ENCODE measurements at regions not wholly inside any gene's neighbourhood (a gene's known extent, or its start where the extent isn't known, plus 50 kb on each side); places are given as distances from the start of the nearest gene placed in this dataset.
A peak's percentile ranks its signal among the peaks of the same experiment; 100 is the strongest.
"Not testable (repeated sequence)": the region's sequence is repeated elsewhere in the genome, so short reads cannot be mapped to it uniquely, and the experiment has no call there.

DNA sequence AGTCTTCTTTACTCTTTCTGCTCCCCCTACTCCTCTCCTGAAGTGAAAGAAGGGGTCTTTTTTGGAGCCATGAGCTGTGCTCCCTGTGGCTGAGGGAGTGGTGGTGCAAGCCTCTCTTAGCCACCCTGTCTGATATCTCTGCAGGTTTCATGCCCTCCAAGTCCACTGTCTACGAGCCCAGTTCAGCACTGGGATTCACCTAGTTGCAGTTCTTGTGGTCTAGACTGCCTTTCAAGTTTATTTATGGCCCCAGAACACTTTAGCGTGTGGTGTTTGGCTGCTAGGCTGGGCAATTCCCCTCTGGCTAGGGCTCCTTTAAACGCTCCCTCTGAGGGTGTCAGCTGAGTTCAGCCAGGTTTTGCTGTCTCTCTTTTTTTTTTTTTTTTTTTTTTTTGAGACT, 908.6 kb downstream of the TRHDE start:
- DNase-seq (ENCODE audit: low read depth in 2 of 3, low spot score in 2 of 3): no peak

DNA sequence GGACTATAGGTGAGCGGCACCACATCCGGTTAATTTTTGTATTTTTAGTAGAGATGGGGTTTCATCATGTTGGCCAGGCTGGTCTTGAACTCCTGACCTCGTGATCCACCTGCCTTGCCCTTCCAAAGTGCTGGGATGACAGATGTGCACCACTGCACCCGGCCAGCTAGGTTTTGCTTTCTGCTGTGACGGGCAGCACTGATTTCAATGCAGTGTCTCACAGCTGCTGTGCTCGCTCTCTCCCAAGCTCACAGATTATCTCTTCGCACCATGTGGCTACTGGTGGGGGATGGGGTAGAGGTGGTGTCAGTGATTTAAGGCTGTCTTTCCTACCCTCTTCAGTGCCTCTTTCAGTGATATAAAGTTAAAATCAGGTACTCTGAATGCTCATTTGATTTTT, 909.1 kb downstream of the TRHDE start:
- no peak for DNase-seq (ENCODE audit: low read depth in 2 of 3, low spot score in 2 of 3)

DNA sequence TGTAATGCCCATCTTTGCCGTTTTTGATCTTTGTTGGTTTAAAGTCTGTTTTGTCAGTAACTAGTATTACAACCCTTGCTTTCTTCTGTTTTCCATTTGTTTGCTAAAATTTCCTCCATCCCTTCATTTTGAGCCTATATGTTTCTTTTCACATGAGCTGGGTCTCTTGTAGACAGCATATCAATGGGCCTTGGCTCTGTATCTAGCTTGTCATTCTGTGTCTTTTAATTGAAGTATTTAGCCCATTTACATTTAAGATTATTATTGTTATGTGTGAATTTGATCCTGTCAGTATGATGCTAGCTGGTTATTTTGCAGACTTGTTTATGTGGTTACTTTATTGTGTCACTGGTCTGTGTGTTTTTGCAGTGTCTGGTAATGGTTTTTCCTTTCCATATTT, 913.2 kb downstream of the TRHDE start:
- DNase-seq (ENCODE audit: low read depth in 2 of 3, low spot score in 2 of 3): no peak

DNA sequence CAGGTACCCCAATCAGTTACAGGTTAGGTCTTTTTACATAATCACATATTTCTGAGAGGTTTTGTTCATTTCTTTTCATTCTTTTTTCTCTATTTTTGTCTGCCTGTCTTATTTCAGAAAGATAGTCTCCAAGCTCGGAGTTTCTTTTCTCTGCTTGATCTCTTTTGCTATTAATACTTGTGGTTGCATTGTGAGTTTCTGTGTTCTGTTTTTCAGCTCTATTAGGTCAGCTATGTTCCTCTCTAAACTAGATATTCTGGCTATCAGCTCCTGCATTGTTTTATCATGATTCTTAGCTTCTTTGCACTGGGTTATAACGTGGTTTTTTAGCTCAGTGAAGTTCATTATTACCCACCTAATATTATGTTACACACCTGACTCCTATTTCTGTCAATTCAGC, 914.1 kb downstream of the TRHDE start:
- no peak for DNase-seq (ENCODE audit: low read depth in 2 of 3, low spot score in 2 of 3)

DNA sequence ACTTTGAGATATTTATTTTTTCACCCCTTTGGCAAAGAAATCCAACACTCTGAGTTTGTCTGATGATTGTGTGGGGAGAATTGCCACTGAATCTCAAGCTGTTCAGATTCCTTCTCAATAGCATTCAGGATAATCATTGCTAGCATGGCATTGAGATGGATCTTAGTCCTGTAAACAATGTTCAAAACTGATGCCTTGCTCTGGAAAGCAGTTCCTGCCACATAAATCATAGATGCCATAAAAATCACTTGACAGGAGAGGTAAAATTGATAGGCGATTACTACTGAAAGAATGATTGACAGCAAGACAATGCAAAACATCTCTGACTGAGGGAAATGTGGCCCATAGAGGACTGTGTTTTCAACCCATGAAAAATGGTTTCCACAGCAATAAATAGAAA, 915.6 kb downstream of the TRHDE start:
- DNase-seq (ENCODE audit: low read depth in 2 of 3, low spot score in 2 of 3): no peak

DNA sequence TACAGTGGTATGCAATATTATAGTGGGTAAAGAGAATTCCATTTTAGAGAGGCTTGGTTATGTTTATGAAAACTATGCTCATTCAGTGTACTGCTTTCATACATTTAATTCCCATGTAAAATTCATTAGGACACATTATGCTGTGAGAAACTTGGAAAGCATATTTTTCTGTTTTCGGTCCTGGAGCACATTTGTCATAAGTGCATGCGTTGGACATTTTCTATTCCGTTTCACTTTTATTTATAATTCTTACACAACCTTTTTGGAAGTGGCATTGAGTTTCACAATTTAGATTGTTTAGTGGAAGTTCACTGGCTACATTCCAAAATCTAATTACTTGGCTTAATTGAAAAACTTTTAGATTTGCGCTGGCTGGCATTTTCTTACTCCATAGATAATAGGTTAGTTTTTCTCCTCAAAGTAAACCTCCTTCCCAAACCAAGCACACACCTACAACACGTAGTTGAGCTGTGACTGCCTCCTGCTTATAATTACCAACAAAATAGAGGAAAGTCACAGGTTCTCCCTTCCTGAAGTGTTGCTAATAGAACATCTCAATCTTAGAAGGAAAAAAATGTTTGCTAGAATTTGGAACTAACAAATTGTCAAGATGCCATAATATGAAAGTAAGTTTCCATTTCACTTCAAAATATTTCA, 938.5 kb downstream of the TRHDE start:
- no peak for DNase-seq (ENCODE audit: low read depth in 2 of 3, low spot score in 2 of 3)

DNA sequence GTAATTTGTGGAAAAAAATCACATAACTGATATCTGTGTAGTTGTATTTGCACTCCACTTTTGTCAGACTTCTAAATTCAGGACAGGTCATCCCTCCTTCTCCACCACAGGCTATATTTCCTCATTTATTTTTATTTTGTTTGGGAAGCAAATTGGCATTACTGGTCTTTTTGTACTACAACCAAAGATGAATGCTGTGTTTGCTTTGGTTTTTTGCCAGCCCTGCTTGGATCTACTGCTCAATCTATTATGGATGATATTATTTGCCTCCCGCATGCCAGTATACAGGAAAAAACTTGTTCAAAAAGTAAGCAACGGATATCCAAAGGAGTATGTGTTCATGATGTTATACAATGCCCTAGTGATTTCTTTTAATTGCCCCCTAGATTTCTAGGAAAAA, 948.8 kb downstream of the TRHDE start:
- no peak for DNase-seq (ENCODE audit: low read depth in 2 of 3, low spot score in 2 of 3)

DNA sequence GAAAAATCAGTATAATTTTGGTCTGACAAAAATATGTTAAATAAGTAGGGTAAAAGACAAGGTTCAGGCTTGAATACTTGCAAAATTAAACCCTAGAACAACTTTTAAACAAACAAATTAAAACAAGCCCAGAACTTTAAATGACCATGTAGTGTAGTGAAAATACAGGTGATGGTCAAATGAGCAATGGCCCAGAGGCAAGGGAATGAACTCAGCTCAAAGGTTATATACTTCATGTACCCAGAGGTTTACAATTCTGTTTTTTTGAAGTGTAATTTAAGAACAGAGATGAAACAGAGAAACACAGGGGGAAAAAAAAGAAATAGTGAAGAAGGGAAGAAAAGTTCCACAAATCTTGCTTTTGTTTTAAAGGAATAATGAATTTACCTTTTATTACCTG, 949.2 kb downstream of the TRHDE start:
- DNase-seq (ENCODE audit: low read depth in 2 of 3, low spot score in 2 of 3): no peak

DNA sequence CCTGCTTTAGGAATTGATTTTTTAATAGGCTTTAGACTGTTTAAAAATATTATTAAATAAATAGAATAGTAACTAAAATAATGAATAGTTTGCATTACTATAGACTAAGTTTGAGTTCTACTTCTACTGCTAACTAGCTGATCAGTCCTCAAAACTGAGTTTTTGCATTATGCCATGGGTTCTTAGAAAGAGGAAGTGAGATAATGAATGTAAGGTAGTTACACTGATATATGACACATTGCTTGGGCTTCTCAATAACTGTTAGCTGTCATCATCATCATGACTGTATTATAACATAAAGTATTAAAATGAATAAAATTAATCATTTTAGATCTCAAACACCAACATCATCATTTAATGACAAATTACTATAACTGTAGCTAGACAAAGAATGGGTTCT, 949.7 kb downstream of the TRHDE start:
- DNase-seq (ENCODE audit: low read depth in 2 of 3, low spot score in 2 of 3): no peak

DNA sequence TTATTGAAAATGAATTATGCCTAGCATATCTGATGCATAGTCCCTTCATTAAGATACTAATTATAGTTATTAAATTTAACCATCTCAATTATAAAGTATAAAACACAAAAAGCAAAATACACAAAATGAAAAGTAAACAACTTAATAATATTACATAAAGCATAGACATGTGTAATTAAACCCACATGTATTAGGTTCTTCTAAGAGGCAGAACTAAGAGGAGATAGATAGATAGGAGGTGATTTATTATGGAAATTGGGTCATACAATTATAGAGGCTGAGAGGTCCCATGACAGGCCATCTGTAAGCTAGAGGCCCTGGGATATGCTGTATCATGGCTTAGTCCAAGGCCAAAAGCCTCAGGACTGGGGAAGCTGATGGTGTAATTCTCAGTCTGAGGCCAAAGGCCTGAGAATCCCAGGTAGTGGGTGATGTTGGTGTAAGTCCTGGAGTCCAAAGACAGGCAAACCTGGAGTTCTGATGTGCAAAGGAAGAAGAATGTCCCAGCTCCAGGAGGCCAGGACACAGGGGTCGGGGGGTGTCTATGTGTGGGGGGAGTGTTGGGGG, 953.3 kb downstream of the TRHDE start:
- no peak for DNase-seq (ENCODE audit: low read depth in 2 of 3, low spot score in 2 of 3)

DNA sequence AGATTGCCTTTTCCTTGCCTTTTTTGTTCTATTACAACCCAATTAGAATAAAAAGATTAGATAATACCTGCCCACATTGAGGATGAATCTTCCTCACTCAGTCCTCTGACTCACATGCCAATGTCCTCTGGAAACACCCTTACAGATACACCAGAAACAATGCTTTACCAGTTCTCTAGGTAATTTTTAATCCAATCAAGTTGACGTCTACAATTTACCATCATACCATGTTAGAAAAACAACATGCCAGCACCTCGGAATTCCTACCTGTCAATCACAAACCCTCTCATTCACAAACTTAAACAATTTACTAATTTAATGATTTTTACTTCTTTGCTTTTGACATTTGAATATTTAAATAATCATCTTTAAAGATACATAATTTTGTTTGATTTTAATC, 953.8 kb downstream of the TRHDE start:
- DNase-seq (ENCODE audit: low read depth in 2 of 3, low spot score in 2 of 3): no peak

DNA sequence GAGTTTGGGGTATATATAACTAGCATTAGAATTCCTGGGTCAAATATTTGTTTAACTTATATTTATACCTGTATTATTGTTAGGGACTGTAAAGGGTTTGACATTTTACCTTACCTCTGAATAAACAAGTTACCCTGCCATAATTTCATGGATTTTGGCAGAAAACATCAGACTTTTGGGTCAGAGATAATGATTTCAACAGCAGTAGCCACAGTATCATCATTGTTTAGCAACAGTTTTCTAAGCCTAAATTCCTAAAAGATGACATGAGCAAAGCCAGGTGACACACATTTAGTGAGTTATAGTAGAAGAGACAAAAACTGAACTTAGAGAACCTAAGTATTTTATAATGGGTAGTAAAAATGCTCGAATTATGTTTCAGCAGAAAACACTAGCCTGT, 954.4 kb downstream of the TRHDE start:
- no peak for DNase-seq (ENCODE audit: low read depth in 2 of 3, low spot score in 2 of 3)

DNA sequence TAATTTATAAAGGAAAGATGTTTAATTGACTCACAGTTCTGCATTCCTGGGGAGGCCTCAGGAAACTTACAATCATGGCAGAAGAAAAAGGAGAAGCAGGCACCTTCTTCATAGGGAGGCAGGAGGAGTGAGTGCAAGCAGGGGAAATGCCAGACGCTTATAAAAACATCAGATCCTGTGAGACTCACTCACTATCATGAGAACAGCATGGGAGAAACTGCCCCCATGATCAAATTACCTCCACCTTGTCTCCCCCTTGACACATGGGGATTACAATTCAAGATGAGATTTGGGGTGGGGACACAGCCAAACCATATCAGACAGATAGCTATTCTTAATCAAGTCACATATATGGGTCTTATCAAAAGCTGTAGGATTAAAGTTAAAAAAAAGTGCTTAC, 956.7 kb downstream of the TRHDE start:
- not testable (repeated sequence) for DNase-seq (ENCODE audit: low read depth in 2 of 3, low spot score in 2 of 3)

DNA sequence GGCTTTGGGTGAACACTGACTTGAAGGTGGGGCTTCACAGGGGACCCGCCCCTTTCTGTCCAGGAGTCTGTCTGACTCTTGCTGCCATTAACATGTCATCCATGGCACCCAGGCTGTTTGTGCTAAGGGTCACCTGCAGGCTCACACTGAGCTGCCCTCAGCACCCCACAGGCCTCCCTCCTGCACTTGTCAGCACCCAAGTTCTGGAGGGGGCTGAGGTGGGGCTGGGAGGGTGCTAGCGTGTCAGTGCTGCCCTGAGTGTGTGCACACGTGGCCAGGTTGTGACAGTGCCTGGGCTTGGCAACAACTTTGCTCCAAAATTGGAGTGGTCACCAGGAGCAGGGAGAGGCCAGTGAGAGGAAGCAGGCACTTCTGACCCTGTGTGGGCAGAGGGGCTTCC, 963.2 kb downstream of the TRHDE start:
- DNase-seq (ENCODE audit: low read depth in 2 of 3, low spot score in 2 of 3): no peak

DNA sequence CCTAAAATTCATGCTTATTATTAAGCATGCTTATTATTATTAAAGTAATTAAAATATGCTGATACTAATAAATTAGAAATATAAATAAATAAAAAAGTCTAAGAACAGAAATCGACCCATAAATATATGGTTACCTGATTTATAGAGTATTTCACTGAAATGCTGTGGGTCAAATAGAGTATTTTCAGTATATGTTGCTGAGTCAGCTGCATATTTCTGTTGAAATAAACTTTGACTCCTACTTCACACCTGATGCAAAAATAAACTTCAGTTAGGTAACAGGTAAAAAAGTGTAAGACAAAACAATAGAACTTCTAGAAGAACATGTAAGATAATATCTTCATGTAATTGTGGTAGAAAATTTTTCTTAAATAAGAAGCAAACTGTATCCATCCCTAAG, 967.9 kb downstream of the TRHDE start:
- no peak for DNase-seq (ENCODE audit: low read depth in 2 of 3, low spot score in 2 of 3)

DNA sequence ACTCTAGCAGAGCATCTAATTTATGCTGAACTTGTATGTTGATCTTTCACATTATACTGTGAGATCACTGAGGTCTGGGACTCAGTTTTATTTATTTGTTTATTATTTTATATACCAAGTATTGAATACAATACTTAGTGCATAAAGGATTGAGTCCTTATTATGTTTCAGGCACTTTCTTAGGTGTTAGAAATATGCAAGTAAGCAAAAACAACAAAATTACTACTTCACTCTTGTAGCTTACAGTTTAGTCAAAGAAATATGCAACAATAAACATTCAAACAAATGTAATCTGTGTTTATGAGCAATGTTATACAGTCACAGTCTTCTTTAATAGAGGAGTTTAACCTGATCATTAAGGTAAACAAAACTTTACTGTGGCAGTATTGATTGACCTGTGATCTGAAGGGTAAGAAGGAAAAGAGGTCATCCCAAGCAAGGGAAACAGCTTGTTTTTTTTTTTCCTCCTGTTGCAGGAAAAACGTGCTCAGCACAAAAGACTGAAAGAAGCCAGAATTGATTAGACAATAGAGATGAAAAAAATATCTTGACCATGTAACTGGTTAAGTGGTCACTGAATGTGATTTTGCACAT, 990.7 kb downstream of the TRHDE start:
- DNase-seq (ENCODE audit: low read depth in 2 of 3, low spot score in 2 of 3): no peak

DNA sequence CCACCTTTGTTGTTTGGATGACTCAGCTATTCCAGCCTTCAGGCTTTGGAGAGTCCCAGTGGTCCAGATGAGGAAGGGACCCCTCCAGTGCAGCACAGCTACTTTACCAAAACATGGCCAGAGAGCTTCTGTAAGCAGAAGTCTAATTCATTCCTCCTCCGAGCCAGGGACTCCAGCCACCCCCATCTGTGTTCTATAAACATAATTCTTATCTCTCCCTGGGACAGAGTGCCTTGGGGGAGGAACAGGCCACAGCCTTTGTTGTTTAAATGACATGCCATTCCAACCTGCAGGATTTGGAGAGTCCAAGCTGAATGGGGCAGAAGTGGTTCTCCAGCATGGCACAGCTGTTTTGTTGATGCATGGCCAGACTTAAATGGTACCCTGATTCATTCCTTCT, 994.0 kb downstream of the TRHDE start:
- DNase-seq (ENCODE audit: low read depth in 2 of 3, low spot score in 2 of 3): no peak

DNA sequence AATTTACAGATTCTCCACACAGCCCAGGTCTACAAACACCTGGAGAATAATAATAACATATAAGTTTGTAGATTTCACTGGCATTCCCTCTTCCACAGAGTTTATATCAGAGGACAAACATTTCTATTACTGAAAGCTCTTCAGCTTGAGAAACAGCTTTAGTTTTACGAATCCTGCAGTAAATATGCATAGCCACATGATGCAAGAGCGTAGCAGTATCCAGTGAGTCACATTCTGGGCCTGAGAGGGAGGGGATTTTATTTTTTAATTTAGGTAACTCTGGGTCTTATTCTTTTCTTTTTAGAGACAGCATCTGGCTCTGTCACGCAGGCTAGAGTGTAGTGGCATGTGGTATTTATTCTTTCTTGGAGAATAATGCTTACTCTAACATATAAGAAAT, 1002.8 kb downstream of the TRHDE start:
- no peak for DNase-seq (ENCODE audit: low read depth in 2 of 3, low spot score in 2 of 3)

DNA sequence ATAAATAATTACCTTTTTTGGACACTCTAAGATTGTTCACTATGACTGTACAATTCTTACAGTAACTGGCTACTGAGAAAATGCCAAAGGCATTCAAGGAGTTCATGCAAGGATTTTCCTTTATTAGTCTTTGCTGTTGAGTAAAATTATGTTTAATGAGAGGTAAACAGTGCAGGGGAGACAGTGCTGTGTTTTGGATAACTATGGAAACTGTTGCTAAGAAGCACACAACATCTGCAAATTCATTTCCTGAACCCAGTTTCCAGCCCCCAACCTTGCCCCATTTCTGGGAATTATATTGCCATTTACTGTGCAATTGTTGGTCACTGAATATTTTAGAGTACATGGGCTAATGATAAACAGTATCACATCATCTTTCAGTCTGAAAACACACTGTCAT, 1005.8 kb downstream of the TRHDE start:
- DNase-seq (ENCODE audit: low read depth in 2 of 3, low spot score in 2 of 3): peak in 1 of 3 donors; percentile 21

DNA sequence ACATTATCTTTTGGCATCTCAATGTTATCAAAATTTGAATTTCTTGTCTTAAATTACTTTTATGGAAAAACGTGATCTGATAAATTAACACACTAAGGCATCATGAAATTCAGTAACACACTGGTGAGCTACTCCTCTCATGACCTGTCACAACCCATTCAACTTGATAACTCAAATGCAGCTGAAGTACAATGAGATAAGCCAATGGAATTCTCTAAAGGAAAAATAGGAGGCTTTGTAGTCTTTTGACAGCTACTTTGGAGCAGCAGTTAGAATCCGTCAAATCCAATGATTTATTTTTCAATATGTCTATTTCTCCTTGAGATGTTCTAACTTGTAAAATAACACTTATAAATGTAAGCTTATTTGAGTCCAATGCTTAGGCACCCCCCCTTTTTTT, 1029.4 kb downstream of the TRHDE start:
- DNase-seq (ENCODE audit: low read depth in 2 of 3, low spot score in 2 of 3): no peak

DNA sequence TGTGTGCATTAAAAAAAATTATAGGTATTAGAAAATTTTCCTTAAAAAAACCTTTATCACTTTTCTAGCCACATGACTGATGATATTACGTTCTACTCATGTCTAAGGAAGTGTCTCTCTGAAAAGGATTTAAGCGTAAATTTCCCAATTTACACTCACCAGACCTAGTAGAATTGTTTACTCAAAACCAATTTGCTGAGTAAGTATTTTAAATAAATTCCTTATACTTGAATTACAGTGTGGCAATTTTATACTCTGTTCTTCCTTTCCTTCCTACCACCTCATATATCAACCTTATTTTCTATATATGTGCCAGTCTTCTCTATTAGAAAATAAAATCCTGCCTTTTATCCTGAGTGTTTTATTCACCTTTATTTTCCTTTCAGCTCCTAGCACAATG, 1035.1 kb downstream of the TRHDE start:
- DNase-seq (ENCODE audit: low read depth in 2 of 3, low spot score in 2 of 3): no peak

DNA sequence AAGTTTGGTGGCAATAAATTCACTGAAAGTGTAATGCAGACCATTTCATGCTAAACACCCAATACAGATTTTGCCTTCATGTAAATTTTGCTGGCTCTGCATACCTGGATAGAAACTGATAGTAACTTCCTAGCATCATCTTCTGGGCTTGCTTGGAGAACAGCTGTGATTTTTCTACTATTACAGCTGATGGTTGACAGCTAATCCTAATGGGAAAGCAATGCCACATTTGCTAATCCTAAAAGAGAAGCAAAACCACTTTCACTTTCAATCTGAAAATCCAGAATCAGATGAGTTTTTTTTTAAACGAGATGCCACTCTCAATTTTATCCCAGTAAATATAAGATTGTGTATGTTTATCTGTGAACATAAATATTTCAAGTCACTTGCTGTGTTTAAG, 1035.9 kb downstream of the TRHDE start:
- no peak for DNase-seq (ENCODE audit: low read depth in 2 of 3, low spot score in 2 of 3)

DNA sequence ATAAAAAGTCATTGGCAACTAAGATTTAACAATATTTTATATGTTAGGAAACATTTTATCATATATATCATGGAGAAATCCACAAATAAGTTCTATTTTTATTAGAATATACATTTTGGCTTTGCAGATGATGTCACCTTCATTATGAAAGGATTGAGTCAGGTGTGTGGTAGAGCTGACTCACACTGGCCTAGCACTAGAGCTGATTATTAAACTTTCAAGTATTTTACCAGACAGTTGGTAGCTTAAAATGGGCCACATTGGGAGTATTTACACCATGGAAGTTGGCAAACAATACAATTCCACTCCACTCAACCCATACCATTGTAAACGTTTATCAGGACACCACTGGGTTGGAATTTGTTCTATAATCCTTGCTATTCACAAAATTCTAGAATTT, 1036.6 kb downstream of the TRHDE start:
- DNase-seq (ENCODE audit: low read depth in 2 of 3, low spot score in 2 of 3): no peak
